ENCODE measurements at regions not wholly inside any gene's neighbourhood (a gene's known extent, or its start where the extent isn't known, plus 50 kb on each side); places are given as distances from the start of the nearest gene placed in this dataset.

DNA sequence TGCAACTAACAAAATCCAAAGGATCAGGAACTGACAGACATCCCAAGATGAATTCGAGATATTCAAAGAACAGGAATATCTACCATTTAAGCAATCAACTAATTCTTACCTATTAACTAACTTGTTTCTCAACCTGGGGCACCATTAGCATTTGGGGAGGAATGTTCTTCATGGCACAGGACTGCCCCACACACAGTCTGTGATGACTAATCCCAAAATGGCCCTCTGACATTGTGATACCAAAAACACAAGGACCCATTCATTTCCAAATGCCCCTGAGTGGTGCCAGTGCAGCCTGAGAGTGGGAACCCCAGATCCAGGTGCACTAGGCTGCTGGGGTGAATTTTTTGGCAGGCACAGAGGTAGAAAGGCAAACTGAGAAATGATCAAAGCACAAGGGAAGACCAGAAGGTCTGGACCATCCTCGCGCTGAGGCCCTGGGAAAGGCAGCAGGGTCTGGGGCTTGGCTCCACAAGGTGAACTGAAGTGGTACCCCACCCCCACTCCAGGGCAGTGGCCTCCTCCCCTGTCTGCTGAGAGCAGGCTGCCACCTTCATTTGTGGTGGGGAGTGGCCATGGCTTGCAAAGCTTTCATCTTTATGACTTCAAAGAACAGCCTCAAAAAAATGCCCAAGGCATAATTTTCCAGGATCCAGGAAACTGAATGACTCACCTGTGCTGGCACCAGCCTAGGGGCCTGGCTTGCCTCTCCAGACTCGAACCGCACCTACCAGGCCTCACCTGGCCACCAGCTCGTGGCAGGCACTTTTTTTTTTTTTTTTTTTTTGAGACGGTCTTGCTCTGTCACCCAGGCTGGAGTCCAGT is 122.4 kb downstream of the BCOR start:
- TF ChIP-seq CTCF (conservative IDR thresholded peaks at IDR 0.05; ENCODE audit: low read depth, low read length) (no peak), EZH2phosphoT487 (IDR thresholded peaks at IDR 0.05; ENCODE audit: borderline replicate concordance, low read length) (no peak), EZH2 (IDR thresholded peaks at IDR 0.05; ENCODE audit: low read length, unreplicated experiment) (no peak)
